Neutrophil (primary cell): ENCODE measurements at regions not wholly inside any gene's neighbourhood (a gene's known extent, or its start where the extent isn't known, plus 50 kb on each side); places are given as distances from the start of the nearest gene placed in this dataset.

Source experiments
- H3K27ac ChIP-seq: fragments of 200-600 bp; sonication (generic); 2 replicates; pipeline ENCODE4 v1.5.1; 2016; ENCODE audit warnings: mild to moderate bottlenecking, moderate library complexity
- H3K27me3 ChIP-seq: fragments of 200-600 bp; sonication (generic); 2 replicates; pipeline ENCODE4 v1.6.0; 2016; ENCODE audit warnings: mild to moderate bottlenecking
- H3K36me3 ChIP-seq: fragments of 200-600 bp; sonication (generic); 2 replicates; pipeline ENCODE4 v1.5.1; 2017
- H3K4me1 ChIP-seq, 2 experiments: fragments of 200-600 bp in 1 of 2; sonication (generic) in 1 of 2; 1 replicate in 1 of 2; 2 replicates in 1 of 2; pipeline versions ENCODE4 v1.5.1 to v1.6.1; 2013 to 2016; ENCODE audit warnings: low read depth in 1 of 2, low read length in 1 of 2, mild to moderate bottlenecking in 1 of 2, moderate library complexity in 1 of 2; ENCODE audit not compliant: control insufficient read depth in 1 of 2, insufficient read depth in 1 of 2
- H3K4me3 ChIP-seq, 2 experiments: fragments of 200-600 bp in 1 of 2; sonication (generic) in 1 of 2; 1 replicate in 1 of 2; 2 replicates in 1 of 2; pipeline ENCODE4 v1.5.1; 2013 to 2016; ENCODE audit warnings: low read depth in 1 of 2, low read length in 1 of 2, mild to moderate bottlenecking in 1 of 2, moderate library complexity in 1 of 2
- H3K9me3 ChIP-seq: fragments of 200-600 bp; sonication (generic); 2 replicates; pipeline ENCODE4 v1.5.1; 2016
- TF ChIP-seq, protein P1 (sequence below): fragments of 200-600 bp; sonication (generic); IDR thresholded peaks from 2 replicates; pipeline ENCODE4 v1.5.1; 2016; ENCODE audit warnings: antibody characterized with exemption

DNA sequence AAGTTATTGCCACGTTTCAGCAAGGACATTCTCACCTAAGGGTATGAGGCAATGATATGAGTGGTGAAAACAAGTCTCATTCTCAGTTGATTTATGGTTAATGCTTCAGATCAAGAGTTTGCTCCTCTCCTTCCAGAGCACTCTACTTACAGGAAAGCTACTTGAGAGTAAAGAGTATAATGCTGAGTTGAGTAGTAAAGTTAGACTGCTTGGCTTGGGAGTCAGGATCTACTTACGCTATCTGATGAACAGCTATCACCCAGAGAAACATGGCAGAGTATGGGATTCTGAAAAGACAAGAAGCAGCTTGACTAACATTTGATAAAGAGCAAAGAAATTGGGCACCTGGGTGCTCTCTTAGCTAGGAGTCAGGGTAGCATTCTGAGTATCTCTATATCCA, 211.8 kb downstream of the GLUD2 start:
- no peaks in the 10 kb centered on the region for H3K27me3 ChIP-seq
- no peaks in the 10 kb centered on the region for H3K36me3 ChIP-seq
- no peak overlapping the region for H3K4me3 ChIP-seq
- H3K9me3 ChIP-seq: no peaks in the 10 kb centered on the region
- no peaks in the 10 kb centered on the region for H3K4me1 ChIP-seq
- TF ChIP-seq, protein P1, sequence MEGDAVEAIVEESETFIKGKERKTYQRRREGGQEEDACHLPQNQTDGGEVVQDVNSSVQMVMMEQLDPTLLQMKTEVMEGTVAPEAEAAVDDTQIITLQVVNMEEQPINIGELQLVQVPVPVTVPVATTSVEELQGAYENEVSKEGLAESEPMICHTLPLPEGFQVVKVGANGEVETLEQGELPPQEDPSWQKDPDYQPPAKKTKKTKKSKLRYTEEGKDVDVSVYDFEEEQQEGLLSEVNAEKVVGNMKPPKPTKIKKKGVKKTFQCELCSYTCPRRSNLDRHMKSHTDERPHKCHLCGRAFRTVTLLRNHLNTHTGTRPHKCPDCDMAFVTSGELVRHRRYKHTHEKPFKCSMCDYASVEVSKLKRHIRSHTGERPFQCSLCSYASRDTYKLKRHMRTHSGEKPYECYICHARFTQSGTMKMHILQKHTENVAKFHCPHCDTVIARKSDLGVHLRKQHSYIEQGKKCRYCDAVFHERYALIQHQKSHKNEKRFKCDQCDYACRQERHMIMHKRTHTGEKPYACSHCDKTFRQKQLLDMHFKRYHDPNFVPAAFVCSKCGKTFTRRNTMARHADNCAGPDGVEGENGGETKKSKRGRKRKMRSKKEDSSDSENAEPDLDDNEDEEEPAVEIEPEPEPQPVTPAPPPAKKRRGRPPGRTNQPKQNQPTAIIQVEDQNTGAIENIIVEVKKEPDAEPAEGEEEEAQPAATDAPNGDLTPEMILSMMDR: no peak
- H3K27ac ChIP-seq: no peak overlapping the region

DNA sequence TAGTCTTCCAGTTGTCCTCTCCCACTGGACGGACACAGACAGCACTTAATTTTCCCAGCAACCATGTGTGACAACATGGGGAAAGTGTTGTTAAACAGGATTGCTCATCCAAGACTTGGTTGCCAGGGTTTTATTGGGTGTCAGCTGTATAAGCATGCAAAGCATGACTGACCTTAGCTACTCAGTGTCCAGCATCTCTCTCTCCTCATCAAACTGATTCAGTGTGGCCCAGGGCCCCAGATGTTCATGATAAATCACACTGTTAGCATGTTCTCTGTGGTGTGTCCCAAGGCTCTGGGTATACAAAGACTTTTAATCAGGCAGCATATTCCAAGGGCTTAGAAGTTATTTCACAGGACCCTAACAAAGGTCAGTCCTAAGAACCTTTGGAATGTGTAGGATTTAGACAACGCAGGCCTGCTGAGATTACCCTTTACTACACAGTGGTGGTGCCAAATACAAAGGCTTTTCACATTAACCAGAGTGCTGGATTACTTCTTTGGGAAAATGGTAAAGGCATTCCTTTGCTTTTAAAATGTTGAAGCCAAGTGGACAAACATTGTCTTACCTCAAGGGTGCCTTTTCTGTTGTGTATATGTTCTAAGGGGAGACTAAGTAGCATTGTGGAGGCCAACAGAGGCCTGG, 213.3 kb downstream of the GLUD2 start:
- no peak overlapping the region for H3K4me3 ChIP-seq
- H3K36me3 ChIP-seq: no peaks in the 10 kb centered on the region
- no peaks in the 10 kb centered on the region for H3K4me1 ChIP-seq
- no peak overlapping the region for H3K27ac ChIP-seq
- TF ChIP-seq, protein P1: no peak
- H3K9me3 ChIP-seq: no peaks in the 10 kb centered on the region
- H3K27me3 ChIP-seq: no peaks in the 10 kb centered on the region

DNA sequence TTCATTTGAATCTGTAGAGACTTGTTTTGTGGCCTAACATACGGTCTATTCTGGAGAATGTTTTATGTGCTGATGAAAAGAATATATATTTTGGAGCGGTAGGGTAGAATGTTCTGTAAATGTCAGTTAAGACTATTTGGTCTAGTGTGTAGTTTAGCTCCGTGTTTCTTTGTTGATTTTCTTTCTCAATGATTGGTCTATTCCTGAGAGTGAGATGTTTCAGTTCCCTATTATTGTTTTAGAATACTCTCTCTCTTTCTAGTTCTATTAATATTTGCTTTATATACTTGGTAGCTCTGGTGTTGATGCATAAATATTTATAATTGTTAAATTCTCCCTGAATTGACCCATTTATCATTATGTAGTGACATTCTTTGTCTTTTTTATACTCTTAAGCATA, 236.5 kb downstream of the GLUD2 start:
- Histone ChIP-seq H3K4me3 (no peak overlapping the region), H3K36me3 (no peaks in the 10 kb centered on the region), H3K27me3 (no peaks in the 10 kb centered on the region), H3K4me1 (no peaks in the 10 kb centered on the region), H3K27ac (no peak overlapping the region), H3K9me3 (no peaks in the 10 kb centered on the region)
- TF ChIP-seq, protein P1: no peak

DNA sequence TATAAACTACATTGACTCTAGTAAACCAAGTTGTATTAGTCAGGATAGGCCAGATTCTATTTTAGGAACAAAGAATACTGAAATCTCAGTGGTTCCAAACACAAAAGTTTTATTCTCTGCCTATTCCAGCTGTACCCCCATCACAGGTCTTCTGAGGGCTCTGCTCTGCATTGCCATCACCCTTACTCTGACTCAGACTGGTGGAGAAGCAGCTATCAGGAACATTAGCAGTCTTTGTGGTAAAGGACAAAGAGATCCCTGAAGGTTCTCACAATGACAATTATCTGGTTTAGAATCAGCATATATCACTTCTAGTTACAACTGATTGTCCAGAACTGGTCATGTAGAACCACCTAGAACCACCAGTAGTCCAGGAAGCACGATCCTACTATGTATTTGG, 251.1 kb downstream of the GLUD2 start:
- H3K4me3 ChIP-seq: no peak overlapping the region
- no peak overlapping the region for H3K27ac ChIP-seq

DNA sequence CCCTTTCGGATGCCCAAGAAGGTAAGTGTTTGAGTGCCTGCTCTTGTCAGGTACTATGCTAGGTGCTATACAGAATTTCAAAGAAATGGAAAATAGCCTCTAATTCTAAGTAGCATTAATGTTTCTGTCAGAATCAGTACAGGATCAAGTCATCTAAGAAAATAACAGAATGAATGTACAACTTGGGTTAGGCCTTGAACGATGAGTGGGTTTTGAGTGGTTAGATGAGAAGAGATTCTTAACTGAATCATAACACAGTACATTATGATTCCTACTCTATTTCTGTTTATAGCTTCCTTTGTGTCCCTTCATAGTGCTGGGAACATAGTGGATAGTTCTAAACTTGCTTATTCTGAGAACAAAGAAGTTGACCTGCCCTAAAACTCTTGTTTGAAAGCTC, 253.9 kb downstream of the GLUD2 start:
- Histone ChIP-seq H3K27me3 (no peaks in the 10 kb centered on the region), H3K4me3 (no peak overlapping the region), H3K27ac (no peak overlapping the region), H3K9me3 (no peaks in the 10 kb centered on the region), H3K36me3 (no peaks in the 10 kb centered on the region), H3K4me1 (no peaks in the 10 kb centered on the region)
- TF ChIP-seq, protein P1: no peak

More for the DNA sequence above, 251.1 kb downstream of the GLUD2 start:
- Histone ChIP-seq H3K9me3 (no peaks in the 10 kb centered on the region), H3K27me3 (no peaks in the 10 kb centered on the region), H3K4me1 (no peaks in the 10 kb centered on the region), H3K36me3 (no peaks in the 10 kb centered on the region)
- TF ChIP-seq, protein P1: no peak

DNA sequence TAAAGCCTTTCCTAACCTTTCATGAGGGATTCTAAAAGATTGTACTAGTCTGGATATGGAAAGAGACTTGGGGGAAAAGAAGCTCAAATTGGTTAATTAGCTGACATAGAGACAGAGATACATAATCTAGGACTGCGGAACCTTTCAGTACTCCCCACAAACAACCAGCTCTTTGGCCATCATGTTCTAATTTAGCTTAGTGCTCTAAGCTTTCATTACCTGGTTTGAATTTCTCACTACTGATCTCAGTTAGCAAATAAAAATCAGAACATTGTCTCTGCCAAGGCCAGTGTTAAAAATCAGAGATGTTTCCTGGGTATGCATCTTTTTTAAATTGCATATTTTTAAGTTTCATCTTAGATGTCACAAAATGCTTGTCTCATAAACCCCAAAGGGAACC, 254.4 kb downstream of the GLUD2 start:
- Histone ChIP-seq H3K4me3 (no peak overlapping the region), H3K36me3 (no peaks in the 10 kb centered on the region), H3K27ac (no peak overlapping the region), H3K9me3 (no peaks in the 10 kb centered on the region), H3K4me1 (no peaks in the 10 kb centered on the region), H3K27me3 (no peaks in the 10 kb centered on the region)
- TF ChIP-seq, protein P1: no peak
